ENCODE measurements at regions not wholly inside any gene's neighbourhood (a gene's known extent, or its start where the extent isn't known, plus 50 kb on each side); places are given as distances from the start of the nearest gene placed in this dataset.
"Not testable (repeated sequence)": the region's sequence is repeated elsewhere in the genome, so short reads cannot be mapped to it uniquely, and the experiment has no call there.

GRCh38 chr2:122795763-122796162, 1040.3 kb downstream of the TSN start:
- no peak for DNase-seq (ENCODE audit: extremely low read depth, low read depth)
- no peak for TF ChIP-seq CTCF (IDR thresholded peaks at IDR 0.05; ENCODE audit: low read depth, low read length)

- DNase-seq (ENCODE audit: extremely low read depth, low read depth), result no peak
- TF ChIP-seq CTCF (IDR thresholded peaks at IDR 0.05; ENCODE audit: low read depth, low read length), result no peak
Observed at GRCh38 chr2:122799391-122799790, 1043.9 kb downstream of the TSN start.

- no peak for DNase-seq (ENCODE audit: extremely low read depth, low read depth)
- TF ChIP-seq CTCF (IDR thresholded peaks at IDR 0.05; ENCODE audit: low read depth, low read length), result no peak
Observed at GRCh38 chr2:122800781-122801180, 1045.3 kb downstream of the TSN start.

GRCh38 chr2:122804494-122804893, 1049.0 kb downstream of the TSN start:
- DNase-seq (ENCODE audit: extremely low read depth, low read depth), result no peak
- no peak for TF ChIP-seq CTCF (IDR thresholded peaks at IDR 0.05; ENCODE audit: low read depth, low read length)

- TF ChIP-seq CTCF (IDR thresholded peaks at IDR 0.05; ENCODE audit: low read depth, low read length), result no peak
- DNase-seq (ENCODE audit: extremely low read depth, low read depth), result no peak
Observed at GRCh38 chr2:122805346-122805745, 1049.9 kb downstream of the TSN start.

- no peak for DNase-seq (ENCODE audit: extremely low read depth, low read depth)
- TF ChIP-seq CTCF (IDR thresholded peaks at IDR 0.05; ENCODE audit: low read depth, low read length), result no peak
Observed at GRCh38 chr2:122808286-122808969, 1053.0 kb downstream of the TSN start.

GRCh38 chr2:122812214-122812613, 1056.8 kb downstream of the TSN start:
- not testable (repeated sequence) for DNase-seq (ENCODE audit: extremely low read depth, low read depth)

GRCh38 chr2:122815120-122815519, 1059.7 kb downstream of the TSN start:
- no peak for DNase-seq (ENCODE audit: extremely low read depth, low read depth)
- no peak for TF ChIP-seq CTCF (IDR thresholded peaks at IDR 0.05; ENCODE audit: low read depth, low read length)
